GM21360 (cell line): ENCODE measurements at regions not wholly inside any gene's neighbourhood (a gene's known extent, or its start where the extent isn't known, plus 50 kb on each side); places are given as distances from the start of the nearest gene placed in this dataset.
"Not testable (repeated sequence)": the region's sequence is repeated elsewhere in the genome, so short reads cannot be mapped to it uniquely, and the experiment has no call there.

Source experiments
- ATAC-seq: cut with Tn5 transposase; IDR thresholded peaks from one replicate; pipeline ENCODE4 v1.9.1; 2021; ENCODE audit warnings: mild to moderate bottlenecking, moderate library complexity; ENCODE audit not compliant: unreplicated experiment

- no peak for ATAC-seq
These were observed 290.2 kb downstream of the SPATA17 start for GRCh38 chr1:217921126-217921904.

- no peak for ATAC-seq
These were observed 293.8 kb downstream of the SPATA17 start for GRCh38 chr1:217924924-217925323.

GRCh38 chr1:217929213-217929885 lies 298.2 kb downstream of the SPATA17 start:
- ATAC-seq: no peak

GRCh38 chr1:217943361-217943760 lies 312.2 kb downstream of the SPATA17 start:
- ATAC-seq: no peak

- no peak for ATAC-seq
These were observed 313.4 kb downstream of the SPATA17 start for GRCh38 chr1:217944550-217944949.

- no peak for ATAC-seq
These were observed 315.4 kb downstream of the SPATA17 start for GRCh38 chr1:217946511-217946910.

- no peak for ATAC-seq
These were observed 317.6 kb downstream of the SPATA17 start for GRCh38 chr1:217948741-217949140.

GRCh38 chr1:217953330-217953729 lies 322.2 kb downstream of the SPATA17 start:
- ATAC-seq: no peak

- ATAC-seq: no peak
These were observed 322.8 kb downstream of the SPATA17 start for GRCh38 chr1:217953922-217954321.

- no peak for ATAC-seq
These were observed 324.6 kb downstream of the SPATA17 start for GRCh38 chr1:217955723-217956122.

- ATAC-seq: no peak
These were observed 319.8 kb upstream of the RRP15 start for GRCh38 chr1:217965156-217965786.

GRCh38 chr1:217968085-217968484 lies 317.0 kb upstream of the RRP15 start:
- no peak for ATAC-seq

GRCh38 chr1:217969428-217969827 lies 315.7 kb upstream of the RRP15 start:
- ATAC-seq: no peak

GRCh38 chr1:217977943-217978342 lies 307.1 kb upstream of the RRP15 start:
- ATAC-seq: no peak

- ATAC-seq: no peak
These were observed 303.7 kb upstream of the RRP15 start for GRCh38 chr1:217981430-217981829.

GRCh38 chr1:217982331-217983050 lies 302.6 kb upstream of the RRP15 start:
- no peak for ATAC-seq

- no peak for ATAC-seq
These were observed 302.1 kb upstream of the RRP15 start for GRCh38 chr1:217983051-217983375.

- no peak for ATAC-seq
These were observed 299.5 kb upstream of the RRP15 start for GRCh38 chr1:217985641-217986040.

- no peak for ATAC-seq
These were observed 295.6 kb upstream of the RRP15 start for GRCh38 chr1:217989510-217989909.

GRCh38 chr1:217993439-217993838 lies 291.7 kb upstream of the RRP15 start:
- no peak for ATAC-seq

GRCh38 chr1:218008296-218008695 lies 276.8 kb upstream of the RRP15 start:
- ATAC-seq: not testable (repeated sequence)
